Neural cell (in vitro differentiated cells): ENCODE measurements at regions not wholly inside any gene's neighbourhood (a gene's known extent, or its start where the extent isn't known, plus 50 kb on each side); places are given as distances from the start of the nearest gene placed in this dataset.
A peak's percentile ranks its signal among the peaks of the same experiment; 100 is the strongest.

Source experiments
- H2AFZ ChIP-seq: fragments of 200-600, 300-800 bp; sonication (generic), shearing (Covaris generic); 2 replicates; pipeline ENCODE4 v1.6.0; 2014; ENCODE audit warnings: low read depth, mild to moderate bottlenecking, antibody characterized with exemption, low read length, moderate library complexity
- H3F3A ChIP-seq: fragments of 200-600 bp; shearing (Covaris generic); 2 replicates; pipeline ENCODE4 v1.6.1; 2016; ENCODE audit warnings: mild to moderate bottlenecking, moderate library complexity, mixed read lengths, antibody characterized with exemption, low read length; ENCODE audit not compliant: insufficient read depth, poor library complexity, severe bottlenecking
- H3K27ac ChIP-seq: fragments of 200-600, 300-800 bp; sonication (generic), shearing (Covaris generic); 2 replicates; pipeline ENCODE4 v1.5.1; 2014; ENCODE audit warnings: mild to moderate bottlenecking, low read length, moderate library complexity
- H3K27me3 ChIP-seq: fragments of 300-800, 200-600 bp; sonication (generic), shearing (Covaris generic); 2 replicates; pipeline ENCODE4 v1.6.0; 2014; ENCODE audit warnings: mild to moderate bottlenecking, low read depth, low read length, moderate library complexity; ENCODE audit not compliant: insufficient read depth
- H3K36me3 ChIP-seq: fragments of 300-800, 200-600 bp; sonication (generic), shearing (Covaris generic); 2 replicates; pipeline ENCODE4 v1.5.1; 2014; ENCODE audit warnings: mild to moderate bottlenecking, antibody characterized with exemption, low read length, moderate library complexity; ENCODE audit not compliant: insufficient read depth
- H3K4me2 ChIP-seq: fragments of 300-800, 200-600 bp; sonication (generic), shearing (Covaris generic); 2 replicates; pipeline ENCODE4 v1.6.0; 2014; ENCODE audit warnings: mild to moderate bottlenecking, low read length
- H3K4me3 ChIP-seq: fragments of 300-800, 200-600 bp; sonication (generic), shearing (Covaris generic); 2 replicates; pipeline ENCODE4 v1.5.1; 2014; ENCODE audit warnings: mild to moderate bottlenecking, low read length, moderate library complexity
- H3K79me2 ChIP-seq: fragments of 200-600 bp; shearing (Covaris generic); replicated peaks from 2 replicates; pipeline ENCODE4 v1.6.0; 2014; ENCODE audit warnings: mild to moderate bottlenecking, low read length, moderate library complexity; ENCODE audit not compliant: insufficient read depth
- H3K9ac ChIP-seq: fragments of 300-800, 200-600 bp; sonication (generic), shearing (Covaris generic); 2 replicates; pipeline ENCODE4 v1.6.1; 2016; ENCODE audit warnings: mild to moderate bottlenecking, low read length, mixed read lengths
- H3K9me2 ChIP-seq: fragments of 200-600 bp; shearing (Covaris generic); 2 replicates; pipeline ENCODE4 v1.6.1; 2016; ENCODE audit warnings: mild to moderate bottlenecking, low read length, mixed read lengths; ENCODE audit not compliant: insufficient read depth
- H3K9me3 ChIP-seq: fragments of 200-600, 300-800 bp; sonication (generic), shearing (Covaris generic); 2 replicates; pipeline ENCODE4 v1.6.1; 2016; ENCODE audit warnings: mild to moderate bottlenecking, mixed run types, low read length, moderate library complexity, mixed read lengths
- H4K20me1 ChIP-seq: fragments of 200-600 bp; shearing (Covaris generic); 2 replicates; pipeline ENCODE4 v1.6.1; 2016; ENCODE audit warnings: mild to moderate bottlenecking, mixed run types; ENCODE audit not compliant: insufficient read depth
- EP300 ChIP-seq: fragments of 450-650 bp; conservative IDR thresholded peaks from 2 replicates; pipeline ENCODE4 v1.6.1; 2014; ENCODE audit warnings: antibody characterized with exemption, mild to moderate bottlenecking, moderate library complexity; ENCODE audit not compliant: poor library complexity, severe bottlenecking
- EZH2 ChIP-seq: fragments of 200-600, 300-800 bp; shearing (Covaris generic), sonication (generic); IDR thresholded peaks from 2 replicates; pipeline ENCODE4 v1.6.1; 2014; ENCODE audit warnings: antibody characterized with exemption, low read length, borderline replicate concordance, mild to moderate bottlenecking; ENCODE audit not compliant: insufficient read depth, poor library complexity, severe bottlenecking
- MXI1 ChIP-seq: fragments of 450-650 bp; conservative IDR thresholded peaks from 2 replicates; pipeline ENCODE4 v1.6.1; 2014; ENCODE audit warnings: antibody characterized with exemption, mild to moderate bottlenecking; ENCODE audit not compliant: poor library complexity, severe bottlenecking
- POLR2AphosphoS5 ChIP-seq: IDR thresholded peaks from 2 replicates; pipeline ENCODE4 v1.6.1; 2012
- RAD21 ChIP-seq: fragments of 450-650 bp; conservative IDR thresholded peaks from 2 replicates; pipeline ENCODE4 v1.6.1; 2014; ENCODE audit warnings: antibody characterized with exemption, mild to moderate bottlenecking, moderate library complexity
- SMC3 ChIP-seq: fragments of 450-650 bp; conservative IDR thresholded peaks from 2 replicates; pipeline ENCODE4 v1.6.1; 2014; ENCODE audit warnings: antibody characterized with exemption, mild to moderate bottlenecking, moderate library complexity; ENCODE audit not compliant: poor library complexity
- TAF1 ChIP-seq: IDR thresholded peaks from 2 replicates; pipeline ENCODE4 v1.6.1; 2012; ENCODE audit warnings: low read depth
- TF ChIP-seq, protein P1 (sequence below): IDR thresholded peaks from 2 replicates; pipeline ENCODE4 v1.6.1; 2012; ENCODE audit warnings: borderline replicate concordance
- TF ChIP-seq, protein P2 (sequence below): fragments of 450-650 bp; IDR thresholded peaks from 2 replicates; pipeline ENCODE4 v1.5.1; 2014; ENCODE audit warnings: antibody characterized with exemption, mild to moderate bottlenecking, moderate library complexity; ENCODE audit not compliant: poor library complexity, severe bottlenecking

DNA sequence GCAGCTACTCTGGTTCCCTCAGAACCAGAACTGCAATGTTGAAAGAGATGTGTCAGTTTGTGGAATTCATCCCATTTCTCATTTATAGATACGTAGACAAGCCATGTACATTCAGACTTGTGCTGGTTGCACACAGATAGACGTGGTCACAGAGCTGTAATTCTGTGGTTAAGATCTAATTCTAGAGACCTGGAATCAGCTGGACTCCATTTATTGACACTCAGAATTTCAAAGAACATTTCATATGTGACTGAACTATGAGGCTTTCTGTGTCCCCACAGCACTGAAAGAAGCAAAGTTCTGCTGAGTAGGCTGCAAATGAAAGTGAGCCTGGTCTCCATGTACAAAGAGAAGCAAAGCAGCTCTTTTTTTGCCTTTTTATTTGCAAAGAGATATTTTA is 220.2 kb upstream of the NAV3 start:
- H3K4me2 ChIP-seq, result no peak overlapping the region

DNA sequence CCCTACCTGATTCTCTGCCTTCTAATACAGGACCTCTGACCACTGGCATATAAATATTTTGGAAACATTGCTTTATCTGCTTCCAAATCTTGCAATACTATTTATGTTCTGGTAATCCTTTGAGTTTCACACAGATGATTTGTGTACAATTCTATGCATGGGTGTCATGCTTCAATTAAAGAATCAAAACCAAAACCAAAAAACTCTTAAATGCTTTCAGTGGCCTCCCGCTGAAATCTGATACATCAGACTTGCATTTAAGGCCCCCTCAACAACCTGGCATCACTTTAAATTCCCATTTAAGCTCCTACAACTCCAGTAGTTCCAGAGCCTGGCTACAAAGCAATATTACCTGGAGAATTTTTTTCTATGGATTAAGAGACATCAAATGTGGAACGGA is 221.7 kb upstream of the NAV3 start:
- Histone ChIP-seq H3K27me3 (no peaks in the 10 kb centered on the region), H3K9me3 (no peaks in the 10 kb centered on the region), H3K9me2 (no peaks in the 10 kb centered on the region), H3K9ac (no peak overlapping the region), H3K4me3 (no peak overlapping the region), H3K36me3 (no peaks in the 10 kb centered on the region), H2AFZ (no peak overlapping the region), H3F3A (peaks cover 9% of the 10 kb centered on the region), H3K4me2 (no peak overlapping the region), H4K20me1 (no peaks in the 10 kb centered on the region), H3K27ac (no peak overlapping the region), H3K79me2 (no peaks in the 10 kb centered on the region)
- TF ChIP-seq, protein P1, sequence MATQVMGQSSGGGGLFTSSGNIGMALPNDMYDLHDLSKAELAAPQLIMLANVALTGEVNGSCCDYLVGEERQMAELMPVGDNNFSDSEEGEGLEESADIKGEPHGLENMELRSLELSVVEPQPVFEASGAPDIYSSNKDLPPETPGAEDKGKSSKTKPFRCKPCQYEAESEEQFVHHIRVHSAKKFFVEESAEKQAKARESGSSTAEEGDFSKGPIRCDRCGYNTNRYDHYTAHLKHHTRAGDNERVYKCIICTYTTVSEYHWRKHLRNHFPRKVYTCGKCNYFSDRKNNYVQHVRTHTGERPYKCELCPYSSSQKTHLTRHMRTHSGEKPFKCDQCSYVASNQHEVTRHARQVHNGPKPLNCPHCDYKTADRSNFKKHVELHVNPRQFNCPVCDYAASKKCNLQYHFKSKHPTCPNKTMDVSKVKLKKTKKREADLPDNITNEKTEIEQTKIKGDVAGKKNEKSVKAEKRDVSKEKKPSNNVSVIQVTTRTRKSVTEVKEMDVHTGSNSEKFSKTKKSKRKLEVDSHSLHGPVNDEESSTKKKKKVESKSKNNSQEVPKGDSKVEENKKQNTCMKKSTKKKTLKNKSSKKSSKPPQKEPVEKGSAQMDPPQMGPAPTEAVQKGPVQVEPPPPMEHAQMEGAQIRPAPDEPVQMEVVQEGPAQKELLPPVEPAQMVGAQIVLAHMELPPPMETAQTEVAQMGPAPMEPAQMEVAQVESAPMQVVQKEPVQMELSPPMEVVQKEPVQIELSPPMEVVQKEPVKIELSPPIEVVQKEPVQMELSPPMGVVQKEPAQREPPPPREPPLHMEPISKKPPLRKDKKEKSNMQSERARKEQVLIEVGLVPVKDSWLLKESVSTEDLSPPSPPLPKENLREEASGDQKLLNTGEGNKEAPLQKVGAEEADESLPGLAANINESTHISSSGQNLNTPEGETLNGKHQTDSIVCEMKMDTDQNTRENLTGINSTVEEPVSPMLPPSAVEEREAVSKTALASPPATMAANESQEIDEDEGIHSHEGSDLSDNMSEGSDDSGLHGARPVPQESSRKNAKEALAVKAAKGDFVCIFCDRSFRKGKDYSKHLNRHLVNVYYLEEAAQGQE, result no peak
- TF ChIP-seq TAF1 (no peak), POLR2AphosphoS5 (no peak), EP300 (no peak), EZH2 (no peak), RAD21 (no peak), MXI1 (no peak), SMC3 (no peak)
- TF ChIP-seq, protein P2, sequence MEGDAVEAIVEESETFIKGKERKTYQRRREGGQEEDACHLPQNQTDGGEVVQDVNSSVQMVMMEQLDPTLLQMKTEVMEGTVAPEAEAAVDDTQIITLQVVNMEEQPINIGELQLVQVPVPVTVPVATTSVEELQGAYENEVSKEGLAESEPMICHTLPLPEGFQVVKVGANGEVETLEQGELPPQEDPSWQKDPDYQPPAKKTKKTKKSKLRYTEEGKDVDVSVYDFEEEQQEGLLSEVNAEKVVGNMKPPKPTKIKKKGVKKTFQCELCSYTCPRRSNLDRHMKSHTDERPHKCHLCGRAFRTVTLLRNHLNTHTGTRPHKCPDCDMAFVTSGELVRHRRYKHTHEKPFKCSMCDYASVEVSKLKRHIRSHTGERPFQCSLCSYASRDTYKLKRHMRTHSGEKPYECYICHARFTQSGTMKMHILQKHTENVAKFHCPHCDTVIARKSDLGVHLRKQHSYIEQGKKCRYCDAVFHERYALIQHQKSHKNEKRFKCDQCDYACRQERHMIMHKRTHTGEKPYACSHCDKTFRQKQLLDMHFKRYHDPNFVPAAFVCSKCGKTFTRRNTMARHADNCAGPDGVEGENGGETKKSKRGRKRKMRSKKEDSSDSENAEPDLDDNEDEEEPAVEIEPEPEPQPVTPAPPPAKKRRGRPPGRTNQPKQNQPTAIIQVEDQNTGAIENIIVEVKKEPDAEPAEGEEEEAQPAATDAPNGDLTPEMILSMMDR, result no peak

More for the DNA sequence above, 220.2 kb upstream of the NAV3 start:
- Histone ChIP-seq H3K9me2 (no peaks in the 10 kb centered on the region), H3K79me2 (no peaks in the 10 kb centered on the region), H3K27ac (peak overlapping the region; percentile 1), H3K9ac (no peak overlapping the region), H4K20me1 (no peaks in the 10 kb centered on the region), H3K9me3 (no peaks in the 10 kb centered on the region), H3K27me3 (no peaks in the 10 kb centered on the region), H3F3A (peaks cover 3% of the 10 kb centered on the region), H3K36me3 (no peaks in the 10 kb centered on the region), H2AFZ (no peak overlapping the region), H3K4me3 (no peak overlapping the region)
- TF ChIP-seq SMC3 (no peak), EZH2 (no peak)

DNA sequence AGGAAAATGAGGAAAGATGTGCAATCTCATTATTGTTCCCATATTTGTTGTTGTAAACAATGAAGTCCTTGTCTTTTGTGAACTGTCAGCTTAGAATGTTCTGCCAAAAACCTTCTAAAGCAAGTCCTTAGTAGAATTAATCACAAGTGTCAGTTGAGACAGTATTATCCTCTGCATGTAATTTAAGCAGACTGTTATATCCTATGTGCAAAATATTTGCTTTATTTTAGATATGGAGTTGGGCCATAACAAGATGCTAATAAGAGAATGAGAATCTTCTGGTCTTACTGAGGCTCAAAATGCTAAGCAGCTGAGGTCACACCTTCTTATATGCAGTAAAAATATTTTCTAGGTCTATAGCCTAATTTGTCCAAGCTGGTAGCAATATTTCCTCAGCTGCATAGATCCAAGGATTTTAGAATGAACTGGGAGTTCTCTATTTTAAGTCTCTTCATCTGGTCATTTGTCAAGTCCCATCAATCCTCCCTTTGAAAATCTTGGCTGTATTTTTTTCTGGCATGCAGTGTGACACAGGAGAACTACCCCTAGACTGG is 222.3 kb upstream of the NAV3 start:
- no peak overlapping the region for H3K27ac ChIP-seq
- H2AFZ ChIP-seq, result no peak overlapping the region
- H3K4me3 ChIP-seq, result no peak overlapping the region
- TF ChIP-seq SMC3, result no peak
- no peak for TF ChIP-seq EP300
- no peak for TF ChIP-seq MXI1
- no peak for TF ChIP-seq EZH2
- TF ChIP-seq, protein P1, result no peak
- TF ChIP-seq POLR2AphosphoS5, result no peak
- no peak for TF ChIP-seq TAF1
- TF ChIP-seq RAD21, result no peak
- no peaks in the 10 kb centered on the region for H3K79me2 ChIP-seq
- H3K9me3 ChIP-seq, result no peaks in the 10 kb centered on the region
- no peak overlapping the region for H3K9ac ChIP-seq
- no peaks in the 10 kb centered on the region for H3K36me3 ChIP-seq
- peaks cover 9% of the 10 kb centered on the region for H3F3A ChIP-seq
- H3K27me3 ChIP-seq, result no peaks in the 10 kb centered on the region
- no peaks in the 10 kb centered on the region for H3K9me2 ChIP-seq
- H3K4me2 ChIP-seq, result no peak overlapping the region
- no peaks in the 10 kb centered on the region for H4K20me1 ChIP-seq
